SK-N-SH treated with all-trans-retinoic acid at 6 μM for 48 hours (cell line): ENCODE measurements at regions not wholly inside any gene's neighbourhood (a gene's known extent, or its start where the extent isn't known, plus 50 kb on each side); places are given as distances from the start of the nearest gene placed in this dataset.

Source experiments
- TOX ChIP-seq: fragments of 250-450 bp; sonication (Bioruptor Pico); IDR thresholded peaks from 2 replicates; pipeline ENCODE4 v1.8.0; 2021; ENCODE audit warnings: mild to moderate bottlenecking, moderate library complexity, borderline replicate concordance
- ZFP3 ChIP-seq: fragments of 250-450 bp; sonication (Bioruptor Pico); IDR thresholded peaks from 2 replicates; pipeline ENCODE4 v1.5.0; 2020; ENCODE audit warnings: mild to moderate bottlenecking, moderate library complexity

DNA sequence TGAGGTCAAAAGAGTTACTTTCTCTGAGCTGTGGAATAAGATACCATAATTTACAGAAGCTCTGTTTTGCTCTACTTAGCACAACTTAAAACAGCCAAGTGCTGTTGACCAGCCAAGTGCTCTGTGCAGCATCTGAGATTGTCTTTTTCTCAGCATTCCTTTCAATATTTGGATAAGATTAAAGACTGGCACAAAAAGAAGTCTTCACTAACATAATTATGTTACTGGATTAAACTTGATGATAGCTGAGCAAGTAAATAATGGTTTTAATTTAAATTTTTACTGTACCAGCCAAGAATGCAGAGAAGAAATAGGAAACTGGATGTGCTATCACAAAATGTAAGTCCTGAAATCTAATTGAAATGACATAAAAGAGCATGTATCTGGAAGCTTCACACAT lies 60.4 kb downstream of the NPY2R start:
- no peak for TF ChIP-seq TOX (CRISPR knock-in tag)
- TF ChIP-seq ZFP3 (CRISPR knock-in tag) = no peak
